ENCODE measurements at regions not wholly inside any gene's neighbourhood (a gene's known extent, or its start where the extent isn't known, plus 50 kb on each side); places are given as distances from the start of the nearest gene placed in this dataset.
"Not testable (repeated sequence)": the region's sequence is repeated elsewhere in the genome, so short reads cannot be mapped to it uniquely, and the experiment has no call there.

DNA sequence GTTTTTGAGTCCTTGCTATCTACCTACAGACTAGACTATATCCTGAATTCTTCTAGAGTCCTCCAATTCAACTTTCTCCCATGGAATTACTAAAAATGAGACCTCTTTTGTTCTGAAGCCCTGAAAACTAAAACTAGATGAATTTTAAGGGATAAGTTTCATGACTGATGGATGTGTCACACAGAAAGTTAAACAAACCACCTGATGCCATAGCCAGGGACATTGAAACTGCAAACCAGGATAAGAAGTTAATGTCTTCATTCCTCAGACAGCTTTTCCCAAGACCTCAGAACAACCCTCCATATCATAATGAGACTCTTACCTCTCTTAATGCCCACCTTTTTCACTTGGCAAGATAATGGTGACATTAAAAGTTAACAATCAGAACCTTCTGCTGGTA, 81.5 kb upstream of the PTPN13 start:
- in situ Hi-C loops (cut with MboI; ENCODE audit: low pct_unique_long_range_greater_than_20kb, low sequenced_read_pairs) = loop anchor here (25.0 kb wide), 1 partner anchor 375 kb away; the partner anchor contains the start of gene C4orf36

DNA sequence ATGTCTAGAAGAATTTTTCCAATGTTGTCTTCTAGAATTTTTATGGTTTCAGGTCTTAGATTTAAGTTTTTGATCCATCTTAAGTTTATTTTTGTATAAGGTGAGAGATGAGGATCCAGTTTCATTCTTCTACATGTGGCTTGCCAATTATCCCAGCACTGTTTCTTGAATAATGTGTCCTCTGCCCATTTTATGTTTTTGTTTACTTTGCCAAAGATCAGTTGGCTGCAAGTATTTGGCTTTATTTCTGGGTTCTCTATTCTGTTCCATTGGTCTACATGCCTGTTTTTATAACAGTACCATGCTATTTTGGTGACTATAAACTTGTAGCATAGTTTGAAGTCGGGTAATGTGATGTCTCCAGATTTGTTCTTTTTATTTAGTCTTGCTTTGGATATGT, 78.2 kb upstream of the PTPN13 start:
- not testable (repeated sequence) for DNase-seq
- in situ Hi-C loops (cut with MboI; ENCODE audit: low pct_unique_long_range_greater_than_20kb, low sequenced_read_pairs) = loop anchor here (25.0 kb wide), 1 partner anchor 371 kb away; the partner anchor contains the start of gene C4orf36

More for the DNA sequence above, 81.5 kb upstream of the PTPN13 start:
- no peak for DNase-seq

DNA sequence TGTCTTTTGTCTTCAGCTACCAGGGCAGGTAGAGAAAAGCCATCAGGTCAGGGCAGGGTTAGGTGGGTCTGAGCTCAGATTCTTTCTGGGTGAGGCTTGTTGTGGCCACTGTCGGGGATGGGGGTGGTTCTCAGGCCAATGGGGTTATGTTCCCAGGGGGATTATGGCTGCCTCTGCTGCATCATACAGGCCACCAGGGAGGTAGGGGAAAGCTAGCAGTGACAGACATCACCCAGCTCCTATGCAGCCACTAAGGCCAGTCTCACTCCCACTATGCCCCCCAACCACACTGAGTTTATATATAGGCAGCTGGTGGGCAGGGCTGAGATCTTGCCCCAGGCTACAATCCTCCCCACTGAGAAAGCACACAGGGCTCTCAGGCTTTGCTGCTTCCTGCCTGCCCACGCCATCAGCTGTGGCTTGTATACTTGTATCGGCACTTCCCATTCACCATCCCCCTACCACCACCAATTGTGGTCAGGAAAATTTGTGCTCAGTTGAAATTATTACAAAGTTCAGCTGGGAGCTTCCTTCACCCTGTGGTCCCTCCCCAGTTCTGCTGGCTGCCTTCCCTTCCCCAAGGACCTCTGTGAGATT, 72.6 kb upstream of the PTPN13 start:
- peak; percentile 79 for DNase-seq
- in situ Hi-C loops (cut with MboI; ENCODE audit: low pct_unique_long_range_greater_than_20kb, low sequenced_read_pairs) = loop anchor here (25.0 kb wide), 1 partner anchor 366 kb away; the partner anchor contains the start of gene C4orf36

DNA sequence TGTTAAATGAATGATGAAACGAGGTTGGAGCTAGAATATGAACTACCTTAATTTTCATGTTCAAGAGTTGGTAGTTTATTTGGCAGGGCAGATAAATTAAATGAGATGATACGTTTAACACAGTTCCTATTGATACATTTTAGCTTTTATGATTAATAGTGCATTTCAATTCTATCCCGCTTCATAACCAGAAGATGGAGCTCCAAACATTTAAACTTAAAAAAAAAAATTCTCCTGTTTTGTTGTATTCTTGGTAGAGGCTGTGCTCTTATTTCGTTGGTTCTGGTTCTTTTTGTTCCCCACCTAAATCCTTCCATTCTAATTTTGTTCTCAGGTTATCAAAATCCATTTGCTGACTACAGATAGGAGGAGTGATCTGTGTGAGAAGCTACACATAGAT, 71.8 kb upstream of the PTPN13 start:
- peak; percentile 28 for DNase-seq
- in situ Hi-C loops (cut with MboI; ENCODE audit: low pct_unique_long_range_greater_than_20kb, low sequenced_read_pairs) = loop anchor here (25.0 kb wide), 1 partner anchor 365 kb away; the partner anchor contains the start of gene C4orf36

DNA sequence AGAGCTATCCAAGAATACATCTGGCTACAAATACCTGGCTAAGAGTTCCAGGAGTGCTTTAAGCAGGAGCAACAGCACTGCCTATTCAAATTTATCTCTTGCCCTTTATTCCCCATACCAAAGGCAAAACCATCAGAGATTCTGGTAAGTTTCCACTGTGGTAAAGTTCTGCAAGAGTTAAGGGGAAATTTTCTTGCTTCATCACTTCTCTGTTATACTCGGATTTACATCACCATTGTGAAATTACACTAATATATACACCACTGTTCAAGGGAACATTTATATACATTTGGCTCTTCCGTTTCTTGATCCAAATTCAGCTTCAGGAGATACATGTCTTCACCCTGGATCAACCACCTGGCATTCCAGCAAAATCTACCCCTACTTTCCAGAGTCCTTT, 70.8 kb upstream of the PTPN13 start:
- in situ Hi-C loops (cut with MboI; ENCODE audit: low pct_unique_long_range_greater_than_20kb, low sequenced_read_pairs) = loop anchor here (25.0 kb wide), 1 partner anchor 364 kb away; the partner anchor contains the start of gene C4orf36
- DNase-seq = no peak

DNA sequence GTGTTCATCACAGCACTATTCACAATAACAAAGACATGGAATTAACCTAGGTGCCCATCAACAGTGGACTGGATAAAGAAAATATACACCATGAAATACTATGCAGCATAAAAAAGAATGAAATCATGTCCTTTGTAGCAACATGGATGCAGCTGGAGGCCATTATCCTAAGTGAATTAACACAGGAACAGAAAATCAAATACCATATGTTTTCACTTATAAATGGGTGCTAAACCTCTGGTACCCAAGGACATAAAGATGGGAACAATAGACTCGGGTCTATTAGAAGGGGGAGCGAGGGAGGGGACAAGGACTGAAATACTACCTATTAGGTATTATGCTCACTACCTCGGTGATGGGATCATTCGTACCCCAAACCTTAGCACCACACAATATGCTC, 66.4 kb upstream of the PTPN13 start:
- in situ Hi-C loops (cut with MboI; ENCODE audit: low pct_unique_long_range_greater_than_20kb, low sequenced_read_pairs); DNase-seq: not testable (repeated sequence)

DNA sequence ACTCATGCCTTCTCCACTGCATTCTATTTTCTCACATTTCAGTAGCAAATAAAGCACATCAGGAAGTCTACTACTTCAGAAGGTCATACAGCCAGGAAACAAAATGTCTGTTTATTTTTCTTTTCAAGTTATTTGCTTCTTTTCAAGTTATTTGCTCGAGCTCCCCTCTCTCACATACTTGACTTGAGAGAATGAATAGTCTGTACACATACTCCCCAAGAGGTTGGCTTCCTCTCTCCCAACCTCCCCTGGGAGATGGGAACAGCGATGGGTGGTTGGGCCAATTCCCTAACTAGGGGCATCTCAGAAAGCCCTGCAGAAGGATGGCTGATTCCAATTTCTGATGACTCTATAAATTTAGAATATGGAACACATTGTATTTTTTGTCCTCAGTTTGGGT, 64.7 kb upstream of the PTPN13 start:
- no peak for DNase-seq
- in situ Hi-C loops (cut with MboI; ENCODE audit: low pct_unique_long_range_greater_than_20kb, low sequenced_read_pairs) = no loop called here

DNA sequence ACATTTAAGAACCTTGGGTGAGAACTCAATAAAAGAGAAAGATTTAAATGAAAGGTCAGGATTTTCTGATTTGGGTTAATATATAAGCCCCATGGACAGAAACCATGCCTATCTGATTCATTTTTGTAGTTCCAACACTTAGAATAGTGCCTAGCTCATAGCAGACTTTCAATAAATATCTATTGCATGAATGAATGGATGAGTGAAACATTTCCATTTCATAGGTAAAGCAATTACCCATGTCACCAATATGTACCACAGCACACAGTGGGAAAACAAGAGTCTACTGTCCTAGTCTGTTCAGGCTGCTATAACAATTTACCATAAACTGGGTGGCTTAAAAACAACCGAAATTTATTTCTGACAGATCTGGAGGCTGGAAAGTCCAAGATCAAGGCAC, 63.9 kb upstream of the PTPN13 start:
- in situ Hi-C loops (cut with MboI; ENCODE audit: low pct_unique_long_range_greater_than_20kb, low sequenced_read_pairs) = no loop called here
- DNase-seq = no peak

DNA sequence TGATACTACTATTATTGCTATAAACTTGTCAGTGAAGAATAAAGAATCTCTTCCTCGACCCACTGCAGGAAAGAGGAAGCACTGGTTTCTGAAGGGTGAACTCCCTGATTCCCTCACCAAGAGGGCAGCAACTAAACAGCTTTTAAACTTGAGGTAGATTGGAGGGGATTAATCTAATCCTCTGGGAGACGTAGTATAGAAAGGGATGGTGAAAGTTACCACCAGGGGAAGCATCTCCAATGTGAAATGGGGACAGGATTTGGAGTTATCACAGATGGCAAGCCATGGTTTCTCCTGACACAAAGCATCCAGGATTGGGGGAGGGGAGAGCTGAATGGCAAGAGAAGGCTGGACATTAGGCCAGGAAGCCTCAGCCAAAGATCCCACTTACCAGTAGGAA, 62.7 kb upstream of the PTPN13 start:
- DNase-seq = no peak
- in situ Hi-C loops (cut with MboI; ENCODE audit: low pct_unique_long_range_greater_than_20kb, low sequenced_read_pairs) = no loop called here

DNA sequence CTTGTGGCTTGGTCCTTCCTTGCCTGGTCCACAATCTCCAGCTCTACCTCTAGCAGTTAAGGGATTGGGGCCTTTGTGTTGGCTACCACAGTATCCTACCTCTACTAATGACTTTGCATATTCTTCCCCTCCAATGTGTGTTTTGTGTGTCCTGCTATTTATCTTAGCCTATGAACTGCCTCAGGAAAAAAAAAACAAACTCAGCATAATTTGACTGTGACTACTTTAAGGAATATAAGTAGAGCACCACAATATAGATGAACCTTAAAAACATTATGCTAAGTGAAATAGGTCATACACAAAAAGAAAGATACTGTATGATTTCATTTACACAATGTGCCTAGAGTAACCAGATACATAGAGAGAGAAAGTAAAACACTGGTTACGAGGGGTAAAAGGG, 61.3 kb upstream of the PTPN13 start:
- in situ Hi-C loops (cut with MboI; ENCODE audit: low pct_unique_long_range_greater_than_20kb, low sequenced_read_pairs) = no loop called here
- DNase-seq = no peak

DNA sequence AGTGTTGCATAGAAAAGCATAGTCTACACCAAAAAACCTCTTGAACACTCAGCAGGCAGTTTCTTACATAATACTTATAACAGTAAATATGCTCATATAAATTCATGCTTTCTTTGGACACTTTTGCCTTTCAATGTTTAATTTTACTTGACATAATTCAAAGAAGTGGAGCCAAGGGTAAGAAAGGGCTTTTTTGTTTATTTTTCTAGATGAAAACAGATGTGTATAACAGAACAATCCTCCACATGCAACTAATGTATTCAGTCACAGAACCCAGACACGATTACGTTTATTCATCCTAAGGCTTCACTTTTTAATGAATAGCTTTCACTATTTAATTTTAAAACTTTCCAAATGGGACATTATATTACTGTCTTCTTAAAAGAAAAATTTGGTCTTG, 58.0 kb upstream of the PTPN13 start:
- no peak for DNase-seq
- in situ Hi-C loops (cut with MboI; ENCODE audit: low pct_unique_long_range_greater_than_20kb, low sequenced_read_pairs) = no loop called here

DNA sequence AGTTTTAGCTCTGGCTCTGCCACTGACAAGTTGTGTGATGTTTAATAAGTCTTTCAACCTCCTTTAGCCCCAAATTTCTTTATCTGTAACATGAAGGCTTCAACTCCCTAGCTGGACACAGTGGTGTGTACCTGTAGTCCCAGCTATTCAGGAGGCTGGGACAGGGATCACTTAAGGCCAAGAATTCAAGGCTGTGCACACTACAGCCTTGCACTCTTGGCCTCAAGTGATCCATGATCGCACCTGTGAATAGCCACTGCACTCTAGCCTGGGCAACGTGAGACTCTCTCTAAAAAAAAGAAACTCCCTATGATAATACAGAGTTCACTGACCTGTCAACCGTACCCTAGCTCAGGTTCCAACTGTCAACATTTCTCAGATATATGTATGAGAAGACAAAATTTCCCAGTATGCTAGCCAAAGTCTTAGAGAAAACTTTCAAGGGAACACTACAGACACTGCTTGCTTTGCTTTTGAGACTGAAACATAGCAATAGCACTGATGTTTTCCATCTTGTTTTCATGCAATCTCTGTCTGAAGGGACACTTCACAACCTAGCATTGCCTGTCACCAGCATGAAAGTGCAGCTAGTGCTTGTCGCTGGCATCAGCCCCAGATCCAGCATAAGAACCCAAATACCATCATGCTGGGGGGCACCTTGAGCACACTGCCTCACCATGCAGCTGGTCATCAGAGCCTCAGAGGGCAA, 51.6 kb upstream of the PTPN13 start:
- in situ Hi-C loops (cut with MboI; ENCODE audit: low pct_unique_long_range_greater_than_20kb, low sequenced_read_pairs) = no loop called here
- no peak for DNase-seq

DNA sequence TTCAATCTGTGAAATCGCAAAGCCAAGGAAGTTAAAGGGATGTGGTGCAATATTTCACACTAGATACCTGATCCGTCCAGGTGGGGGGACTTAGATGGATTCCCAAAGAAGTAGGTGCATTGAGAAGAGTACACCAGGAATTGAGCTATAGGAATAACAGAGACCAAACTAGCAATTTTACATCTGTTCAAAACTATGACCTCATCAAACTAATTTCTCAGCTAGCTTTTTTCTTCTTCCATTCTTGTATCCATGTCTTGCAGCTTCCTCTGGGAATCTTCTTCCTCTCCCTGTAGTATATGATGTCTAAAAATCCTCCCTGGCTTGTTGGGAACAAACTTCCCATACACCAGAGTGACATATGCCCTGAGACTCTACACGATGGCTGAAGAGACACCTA, 51.0 kb upstream of the PTPN13 start:
- no peak for DNase-seq
- in situ Hi-C loops (cut with MboI; ENCODE audit: low pct_unique_long_range_greater_than_20kb, low sequenced_read_pairs) = no loop called here

DNA sequence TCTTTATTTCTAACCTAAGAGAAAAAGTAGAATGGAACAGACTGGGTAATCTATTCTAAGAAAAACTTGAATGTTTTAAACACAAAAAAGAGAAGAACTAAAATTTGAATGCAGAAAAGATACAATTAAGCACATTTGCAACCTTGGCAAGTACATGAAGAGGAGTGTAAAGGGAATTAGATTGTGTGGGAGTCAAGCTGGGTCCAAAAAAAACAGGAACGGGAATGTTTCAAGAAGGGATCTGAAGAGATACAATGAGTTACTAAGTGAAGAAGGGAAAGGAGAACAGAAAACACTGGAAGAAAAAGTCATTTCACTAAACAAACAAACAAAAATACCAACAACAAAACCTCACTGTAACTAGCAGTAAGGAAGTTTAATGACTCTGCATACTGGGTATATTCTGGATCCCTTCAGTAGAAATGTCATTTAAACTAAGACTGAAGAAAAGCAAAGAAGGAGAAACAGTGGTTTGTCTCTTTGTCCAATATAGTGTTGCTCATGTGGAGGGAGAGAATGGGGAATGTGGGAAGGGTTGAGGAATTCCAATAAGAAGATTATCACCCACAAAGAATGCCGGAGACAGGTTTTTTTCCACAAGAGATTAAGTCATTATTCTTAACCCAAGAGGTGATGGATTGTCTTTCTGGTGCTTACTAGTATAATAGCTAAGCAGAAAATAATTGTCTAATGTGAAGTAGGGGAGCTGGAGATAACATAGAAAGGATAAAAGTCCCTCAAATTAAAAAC, 50.4 kb upstream of the PTPN13 start:
- in situ Hi-C loops (cut with MboI; ENCODE audit: low pct_unique_long_range_greater_than_20kb, low sequenced_read_pairs) = no loop called here

DNA sequence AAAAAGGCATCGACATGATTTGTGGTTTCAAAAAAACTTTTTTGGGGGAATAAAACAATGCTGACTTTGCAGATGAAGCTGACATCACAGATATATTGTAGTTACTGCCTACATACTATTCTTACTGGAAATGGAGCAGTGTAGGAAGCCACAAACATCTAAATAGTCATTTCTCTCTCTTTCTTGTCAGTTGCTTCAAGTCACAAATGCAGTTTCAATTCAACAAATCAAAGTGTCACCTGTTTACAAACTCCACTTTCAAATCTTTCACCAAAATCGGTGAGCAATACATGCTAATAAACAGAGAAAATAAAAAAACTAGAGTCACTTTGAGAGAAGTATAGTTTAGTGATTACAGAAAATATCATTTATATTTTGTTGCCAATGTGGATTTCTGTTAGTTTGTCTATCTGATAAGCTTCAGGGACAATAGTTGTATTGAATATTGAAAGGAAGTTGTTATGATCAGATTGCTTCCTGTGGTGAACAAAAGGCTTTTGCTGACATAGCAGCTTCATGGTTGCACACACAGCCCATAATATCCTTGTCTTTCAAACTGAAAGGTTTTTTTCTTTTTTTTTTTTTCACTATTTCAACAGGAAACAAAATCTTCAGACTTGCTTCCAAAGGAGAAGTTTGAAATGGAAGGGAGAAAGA, 49.7 kb upstream of the PTPN13 start:
- peak; percentile 26 for DNase-seq
- in situ Hi-C loops (cut with MboI; ENCODE audit: low pct_unique_long_range_greater_than_20kb, low sequenced_read_pairs) = no loop called here

More for the DNA sequence above, 50.4 kb upstream of the PTPN13 start:
- DNase-seq = no peak

Measured in KBM-7 (cell line).